Left lung (tissue), 4 donors: ENCODE measurements at regions not wholly inside any gene's neighbourhood (a gene's known extent, or its start where the extent isn't known, plus 50 kb on each side); places are given as distances from the start of the nearest gene placed in this dataset.

ENCODE experiments used
- ATAC-seq: fragments of 200-7000 bp; cut with Tn5 transposase; one replicate; pipeline ENCODE4 v1.9.1; 2020; ENCODE audit warnings: moderate library complexity
- DNase-seq, 4 donors: peaks; one replicate each; pipeline ENCODE4 v3.0.0-alpha.2; 2013 to 2020
- H3K27ac ChIP-seq, 2 donors: fragments of 200-600 bp; sonication (generic) in 1 of 2; one replicate each; pipeline versions ENCODE4 v1.5.0 to v1.8.0; 2020 to 2021
- H3K27me3 ChIP-seq, 2 donors: fragments of 200-600 bp; sonication (generic) in 1 of 2; one replicate each; pipeline versions ENCODE4 v1.5.0 to v1.8.0; 2020 to 2021
- H3K36me3 ChIP-seq, 2 donors: fragments of 200-600 bp; sonication (generic) in 1 of 2; one replicate each; pipeline versions ENCODE4 v1.5.0 to v1.8.0; 2020 to 2021
- H3K4me1 ChIP-seq, 2 donors: fragments of 200-600 bp; one replicate each; pipeline ENCODE4 v1.8.0; 2021
- H3K4me3 ChIP-seq, 2 donors: fragments of 200-600 bp; sonication (generic) in 1 of 2; one replicate each; pipeline versions ENCODE4 v1.5.0 to v1.8.0; 2020 to 2021; ENCODE audit warnings: mild to moderate bottlenecking in 1 of 2
- H3K9me3 ChIP-seq, 2 donors: fragments of 200-600 bp; sonication (generic) in 1 of 2; one replicate each; pipeline versions ENCODE4 v1.5.0 to v1.8.0; 2020 to 2021
- CTCF ChIP-seq, 2 donors: fragments of 200-600 bp; sonication (generic) in 1 of 2; IDR thresholded peaks; one replicate each; pipeline versions ENCODE4 v1.5.0 to v1.8.0; 2021; ENCODE audit warnings: antibody characterized with exemption in 2 of 2
- intact Hi-C, 2 donors: fragments of 100-400 bp; cut with DNase I; formaldehyde crosslinking; loops; one replicate each; pipeline versions ENCODE4 v1.11.2 to v1.14.2; 2022
- donor health status: DM: no; HTN: yes; CAD: no.
- donor health status: DM: no; HTN: no; CAD: no.

GRCh38 chr22:22359465-22359864 is 114.9 kb downstream of the VPREB1 start:
- Histone ChIP-seq H3K27me3 (peaks cover 0 to 51% of the 10 kb centered on the region in 2 donors), H3K4me3 (no peak overlapping the region), H3K4me1 (no peaks in the 10 kb centered on the region), H3K9me3 (no peaks in the 10 kb centered on the region), H3K36me3 (no peaks in the 10 kb centered on the region), H3K27ac (no peak overlapping the region)
- DNase-seq = no peak
- ATAC-seq = no peak
- intact Hi-C loops = no loop called here
- TF ChIP-seq CTCF (IDR thresholded peaks at IDR 0.05) = no peak

GRCh38 chr22:22360014-22360413 is 115.4 kb downstream of the VPREB1 start:
- no peaks in the 10 kb centered on the region for H3K4me1 ChIP-seq
- peaks cover 0 to 47% of the 10 kb centered on the region in 2 donors for H3K27me3 ChIP-seq
- no peak for DNase-seq
- no peaks in the 10 kb centered on the region for H3K36me3 ChIP-seq
- intact Hi-C loops = no loop called here
- no peak overlapping the region for H3K4me3 ChIP-seq
- H3K27ac ChIP-seq = no peak overlapping the region
- TF ChIP-seq CTCF (IDR thresholded peaks at IDR 0.05) = no peak
- no peak for ATAC-seq
- no peaks in the 10 kb centered on the region for H3K9me3 ChIP-seq

GRCh38 chr22:22362311-22362710 is 117.7 kb downstream of the VPREB1 start:
- DNase-seq (no peak), ATAC-seq (no peak)
- Histone ChIP-seq H3K4me3 (no peak overlapping the region), H3K27ac (no peak overlapping the region), H3K27me3 (peaks cover 0 to 36% of the 10 kb centered on the region in 2 donors), H3K9me3 (no peaks in the 10 kb centered on the region), H3K4me1 (no peaks in the 10 kb centered on the region), H3K36me3 (no peaks in the 10 kb centered on the region)
- no peak for TF ChIP-seq CTCF (IDR thresholded peaks at IDR 0.05)
- intact Hi-C loops = no loop called here

GRCh38 chr22:22362936-22363335 is 118.3 kb downstream of the VPREB1 start:
- Histone ChIP-seq H3K4me3 (no peak overlapping the region), H3K36me3 (no peaks in the 10 kb centered on the region), H3K4me1 (no peaks in the 10 kb centered on the region), H3K27me3 (peaks cover 0 to 32% of the 10 kb centered on the region in 2 donors), H3K27ac (no peak overlapping the region), H3K9me3 (no peaks in the 10 kb centered on the region)
- DNase-seq (no peak), ATAC-seq (no peak)
- intact Hi-C loops = no loop called here
- no peak for TF ChIP-seq CTCF (IDR thresholded peaks at IDR 0.05)

- peaks cover 0 to 32% of the 10 kb centered on the region in 2 donors for H3K27me3 ChIP-seq
- no peak overlapping the region for H3K27ac ChIP-seq
- H3K4me1 ChIP-seq = no peaks in the 10 kb centered on the region
- no peak for TF ChIP-seq CTCF (IDR thresholded peaks at IDR 0.05)
- intact Hi-C loops = no loop called here
- DNase-seq (no peak), ATAC-seq (no peak)
- no peaks in the 10 kb centered on the region for H3K36me3 ChIP-seq
- H3K9me3 ChIP-seq = no peaks in the 10 kb centered on the region
- no peak overlapping the region for H3K4me3 ChIP-seq
Measured at GRCh38 chr22:22364207-22364606, 119.6 kb downstream of the VPREB1 start.
